Brain microvascular endothelial cell (primary cell): ENCODE measurements at regions not wholly inside any gene's neighbourhood (a gene's known extent, or its start where the extent isn't known, plus 50 kb on each side); places are given as distances from the start of the nearest gene placed in this dataset.

Source experiments
- DNase-seq: peaks from one replicate; pipeline ENCODE4 v3.0.0-alpha.2; 2020
- H3K27ac ChIP-seq: fragments of 250-450 bp; sonication (Bioruptor Pico); 2 replicates; pipeline ENCODE4 v1.5.1; 2020; ENCODE audit warnings: mild to moderate bottlenecking, moderate library complexity
- H3K27me3 ChIP-seq: fragments of 250-450 bp; sonication (Bioruptor Pico); replicated peaks from 2 replicates; pipeline ENCODE4 v1.5.1; 2020; ENCODE audit warnings: mild to moderate bottlenecking
- H3K36me3 ChIP-seq: fragments of 250-450 bp; sonication (Bioruptor Pico); replicated peaks from 2 replicates; pipeline ENCODE4 v1.5.1; 2020; ENCODE audit warnings: mild to moderate bottlenecking
- H3K4me3 ChIP-seq: 2 replicates; pipeline ENCODE4 v1.5.1; 2011; ENCODE audit warnings: low read depth, mild to moderate bottlenecking, control low read depth, low read length, moderate library complexity
- CTCF ChIP-seq: IDR thresholded peaks from 2 replicates; pipeline ENCODE4 v1.5.1; 2011; ENCODE audit warnings: low read depth, mild to moderate bottlenecking, moderate library complexity, low read length, control low read depth, inconsistent platforms; ENCODE audit errors: missing control alignments
- in situ Hi-C: cut with HindIII; loops from 2 replicates; pipeline ENCODE4 v1.10.0; 2017; ENCODE audit warnings: low sequenced_read_pairs, low pct_ligation_motif_present

- no peak for TF ChIP-seq CTCF
- no peaks in the 10 kb centered on the region for H3K36me3 ChIP-seq
- H3K4me3 ChIP-seq = no peak overlapping the region
- no peaks in the 10 kb centered on the region for H3K27me3 ChIP-seq
- no peak for DNase-seq
- in situ Hi-C loops = loop anchor here (25.0 kb wide), 2 partner anchors 95 to 270 kb away; no protein-coding TSS in a partner anchor
- no peak overlapping the region for H3K27ac ChIP-seq
Observed at GRCh38 chr15:31217067-31217466, 109.6 kb upstream of the KLF13 start.

- H3K27ac ChIP-seq = no peak overlapping the region
- H3K36me3 ChIP-seq = no peaks in the 10 kb centered on the region
- H3K4me3 ChIP-seq = no peak overlapping the region
- no peak for DNase-seq
- no peak for TF ChIP-seq CTCF
- in situ Hi-C loops = loop anchor here (25.0 kb wide), 2 partner anchors 95 to 270 kb away; no protein-coding TSS in a partner anchor
- H3K27me3 ChIP-seq = peaks cover under 1% of the 10 kb centered on the region
Observed at GRCh38 chr15:31217566-31218270, 108.9 kb upstream of the KLF13 start.

- Histone ChIP-seq H3K36me3 (no peaks in the 10 kb centered on the region), H3K27me3 (peaks cover 13% of the 10 kb centered on the region), H3K27ac (no peak overlapping the region), H3K4me3 (no peak overlapping the region)
- TF ChIP-seq CTCF = no peak
- no peak for DNase-seq
- in situ Hi-C loops = loop anchor here (25.0 kb wide), 2 partner anchors 93 to 268 kb away; no protein-coding TSS in a partner anchor
Observed at GRCh38 chr15:31219221-31219620, 107.4 kb upstream of the KLF13 start.

GRCh38 chr15:31221936-31222515 lies 104.6 kb upstream of the KLF13 start:
- DNase-seq = no peak
- H3K4me3 ChIP-seq = no peak overlapping the region
- no peaks in the 10 kb centered on the region for H3K36me3 ChIP-seq
- peaks cover 15% of the 10 kb centered on the region for H3K27me3 ChIP-seq
- no peak for TF ChIP-seq CTCF
- H3K27ac ChIP-seq = no peak overlapping the region
- in situ Hi-C loops = loop anchor here (25.0 kb wide), 2 partner anchors 90 to 265 kb away; no protein-coding TSS in a partner anchor

GRCh38 chr15:31222773-31223341 lies 103.8 kb upstream of the KLF13 start:
- TF ChIP-seq CTCF = no peak
- in situ Hi-C loops = loop anchor here (25.0 kb wide), 2 partner anchors 89 to 264 kb away; no protein-coding TSS in a partner anchor
- Histone ChIP-seq H3K27ac (no peak overlapping the region), H3K36me3 (no peaks in the 10 kb centered on the region), H3K27me3 (peaks cover 15% of the 10 kb centered on the region), H3K4me3 (no peak overlapping the region)
- no peak for DNase-seq
